DMS114 treated with DMSO at 0.1 percent for 48 hours (cell line): ENCODE measurements at regions not wholly inside any gene's neighbourhood (a gene's known extent, or its start where the extent isn't known, plus 50 kb on each side); places are given as distances from the start of the nearest gene placed in this dataset.

Experiments used
- DNase-seq: peaks from one replicate; lab custom pipeline; 2025; ENCODE audit not compliant: unreplicated experiment; lab: John Stamatoyannopoulos, UW

- no peak for DNase-seq
These were observed 366.5 kb downstream of the MID1IP1 start for GRCh38 chrX:39167791-39168190.

- no peak for DNase-seq
These were observed 367.4 kb downstream of the MID1IP1 start for GRCh38 chrX:39168609-39169008.

GRCh38 chrX:39169976-39170375 lies 368.7 kb downstream of the MID1IP1 start:
- no peak for DNase-seq

- no peak for DNase-seq
These were observed 369.2 kb downstream of the MID1IP1 start for GRCh38 chrX:39170464-39170863.

DNA sequence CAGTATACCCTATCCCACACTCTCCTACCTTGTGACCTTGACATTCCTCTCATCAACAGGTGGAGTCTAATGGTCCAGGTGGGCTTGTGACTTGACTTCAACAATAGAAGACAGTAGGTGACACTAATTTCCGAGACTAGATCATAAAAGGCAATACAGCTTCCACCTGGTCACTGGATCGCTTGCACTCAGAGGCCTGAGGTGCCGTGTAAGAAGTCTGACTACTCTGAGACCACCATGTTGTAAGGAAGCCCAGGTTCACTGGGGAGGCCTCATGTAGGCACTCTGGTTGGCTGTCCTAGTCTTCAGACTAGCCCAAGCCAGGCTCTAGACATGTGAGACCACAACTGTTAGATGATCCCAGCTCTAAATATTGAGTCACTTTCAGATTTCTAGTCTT lies 370.4 kb downstream of the MID1IP1 start:
- no peak for DNase-seq

- no peak for DNase-seq
These were observed 373.0 kb downstream of the MID1IP1 start for GRCh38 chrX:39174241-39174771.

- DNase-seq: no peak
These were observed 373.6 kb downstream of the MID1IP1 start for GRCh38 chrX:39174772-39175417.

GRCh38 chrX:39175418-39176057 lies 374.3 kb downstream of the MID1IP1 start:
- no peak for DNase-seq

- no peak for DNase-seq
These were observed 374.8 kb downstream of the MID1IP1 start for GRCh38 chrX:39176105-39176504.

DNA sequence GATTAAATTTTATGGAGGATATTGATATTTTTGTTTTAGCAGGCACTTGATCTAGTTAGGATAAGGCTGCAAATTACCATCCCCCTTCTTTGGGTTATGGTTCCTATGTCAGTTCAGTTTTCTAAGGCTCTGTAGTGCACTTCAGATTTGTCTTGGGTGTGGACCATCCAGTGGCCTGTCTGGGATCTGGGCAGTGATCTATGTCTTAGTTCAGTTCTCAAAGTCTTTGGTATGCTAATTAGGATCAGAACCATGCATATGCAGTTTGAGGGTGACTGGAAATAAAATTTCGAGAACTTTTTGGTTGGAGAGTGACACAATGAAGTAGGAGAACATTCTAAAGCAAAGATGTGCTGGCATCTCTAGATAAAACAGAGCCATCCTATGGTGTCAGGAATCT lies 388.2 kb downstream of the MID1IP1 start:
- no peak for DNase-seq

DNA sequence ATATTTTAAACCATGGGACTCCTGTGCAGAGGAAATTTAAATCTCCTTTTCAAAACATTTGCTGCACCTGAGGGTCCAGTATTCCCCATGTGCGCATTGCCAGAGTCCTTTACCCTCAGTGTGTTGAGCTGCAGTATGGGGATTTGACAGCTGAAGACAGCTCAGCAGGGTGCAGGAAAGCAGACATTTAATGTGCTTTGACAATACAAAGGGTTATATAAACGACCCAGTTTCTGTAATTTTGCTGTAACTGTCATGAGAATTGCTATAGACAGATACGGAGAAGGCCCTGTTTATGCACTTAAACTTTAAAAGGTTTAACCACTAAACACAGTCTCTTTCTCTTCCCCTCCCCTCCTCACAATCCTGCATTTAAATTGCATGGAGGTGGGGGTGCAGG lies 393.4 kb downstream of the MID1IP1 start:
- DNase-seq: no peak

DNA sequence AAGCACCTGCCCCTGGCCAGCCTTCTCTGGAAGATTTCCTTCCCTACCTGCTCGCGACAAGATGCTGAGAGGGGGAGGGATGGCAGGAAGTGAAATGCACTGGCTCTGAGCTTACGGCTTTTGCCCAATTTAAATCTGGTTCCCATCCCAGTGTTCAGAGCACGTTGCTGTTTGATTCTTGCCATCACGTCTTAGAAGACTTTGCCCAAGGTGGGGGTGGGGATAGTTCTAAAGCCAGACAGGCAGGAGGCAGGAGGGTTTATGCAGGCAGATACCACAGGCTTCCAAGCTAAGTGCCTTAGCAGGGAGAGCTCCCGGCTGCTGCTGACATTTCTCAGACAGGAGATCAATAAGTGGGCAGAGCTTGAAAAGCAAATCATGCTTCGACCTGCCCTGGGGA lies 393.9 kb downstream of the MID1IP1 start:
- no peak for DNase-seq

GRCh38 chrX:39196192-39197102 lies 395.2 kb downstream of the MID1IP1 start:
- no peak for DNase-seq

DNA sequence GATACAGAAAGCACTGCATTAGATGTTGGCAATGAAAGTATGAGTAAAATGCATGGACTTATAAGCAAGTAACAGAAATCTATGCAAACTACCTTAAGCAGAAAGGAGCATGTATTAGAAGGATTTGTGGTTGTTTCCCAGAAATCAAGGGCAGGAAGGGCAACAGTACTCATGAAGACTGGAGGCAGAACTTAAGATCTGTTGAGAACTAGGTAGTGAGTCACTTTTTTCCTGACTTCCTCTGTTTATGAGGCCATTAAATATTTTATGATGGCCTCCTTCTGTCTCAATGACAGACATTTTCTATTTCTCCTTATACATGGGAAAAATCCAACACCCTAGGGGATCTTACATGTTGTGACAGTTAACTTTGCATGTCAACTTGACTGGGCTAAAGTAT lies 398.2 kb downstream of the MID1IP1 start:
- no peak for DNase-seq

DNA sequence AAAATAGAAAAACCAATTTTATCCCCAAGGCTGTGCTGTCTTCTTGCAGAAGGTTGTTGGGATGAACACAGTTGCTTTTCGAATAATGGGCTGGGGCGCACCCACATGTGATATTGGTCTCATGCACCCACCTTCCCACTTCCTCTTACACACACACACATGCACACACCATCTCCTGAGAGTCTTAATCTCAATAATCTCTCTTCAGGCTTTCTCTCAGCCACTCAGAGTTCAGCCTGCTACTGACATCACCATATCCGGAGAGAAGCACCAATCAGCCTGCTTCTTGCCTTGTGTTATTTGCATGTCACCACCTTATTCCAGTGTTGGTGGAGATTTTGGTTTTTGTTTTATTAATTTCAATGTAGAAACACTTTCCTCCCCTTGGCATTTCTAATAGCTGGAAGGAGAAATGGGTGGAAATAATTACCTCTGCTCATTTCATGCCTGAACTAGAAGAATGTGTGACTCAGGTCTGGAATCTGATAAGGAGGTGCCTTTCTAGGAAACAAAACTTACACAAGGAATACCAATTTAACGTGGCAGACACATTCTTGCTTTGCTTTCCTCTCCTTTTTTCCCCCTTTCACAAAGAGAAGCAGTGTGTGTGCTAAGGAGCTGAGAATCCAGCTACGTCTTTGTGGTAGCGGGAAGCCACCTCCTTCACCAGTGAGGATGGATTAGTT lies 400.2 kb downstream of the MID1IP1 start:
- no peak for DNase-seq

- DNase-seq: no peak
These were observed 401.4 kb downstream of the MID1IP1 start for GRCh38 chrX:39202641-39203040.

- no peak for DNase-seq
These were observed 402.2 kb downstream of the MID1IP1 start for GRCh38 chrX:39203427-39203826.

GRCh38 chrX:39204353-39204752 lies 403.1 kb downstream of the MID1IP1 start:
- DNase-seq: no peak

DNA sequence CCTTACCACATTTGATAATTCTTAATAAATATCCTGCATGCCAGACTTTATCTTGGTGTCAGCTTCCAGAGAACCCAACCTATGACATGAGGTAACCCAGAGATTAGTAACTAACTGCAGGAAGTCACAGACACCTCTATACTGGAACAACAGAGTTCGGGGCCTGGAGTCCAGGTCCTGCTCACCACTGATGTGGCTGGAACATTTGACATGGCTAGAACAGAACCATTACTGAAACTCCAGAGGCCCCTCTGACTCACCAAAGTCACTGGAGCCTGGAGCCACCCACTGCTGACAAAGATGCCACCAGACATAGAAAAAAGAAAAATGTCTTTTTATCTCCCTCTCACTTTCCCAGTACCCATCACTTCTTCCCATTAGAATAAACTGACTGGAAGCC lies 403.7 kb downstream of the MID1IP1 start:
- DNase-seq: no peak

GRCh38 chrX:39205467-39205866 lies 404.2 kb downstream of the MID1IP1 start:
- DNase-seq: no peak
